ENCODE measurements at regions not wholly inside any gene's neighbourhood (a gene's known extent, or its start where the extent isn't known, plus 50 kb on each side); places are given as distances from the start of the nearest gene placed in this dataset.

- TF ChIP-seq CTCF (IDR thresholded peaks at IDR 0.05; ENCODE audit: insufficient read depth, low read depth, low read length, missing control alignments), result no peak
- no peak overlapping the region for H3K4me3 ChIP-seq (ENCODE audit: low read length)
- DNase-seq (ENCODE audit: low read depth), result peak; percentile 16
Observed at GRCh38 chr5:162209005-162209605, 141.5 kb downstream of the GABRG2 start.

GRCh38 chr5:162214551-162214950 is 147.0 kb downstream of the GABRG2 start:
- DNase-seq (ENCODE audit: low read depth), result no peak
- no peak for TF ChIP-seq CTCF (IDR thresholded peaks at IDR 0.05; ENCODE audit: insufficient read depth, low read depth, low read length, missing control alignments)
- no peak overlapping the region for H3K4me3 ChIP-seq (ENCODE audit: low read length)

- DNase-seq (ENCODE audit: low read depth), result no peak
- no peak for TF ChIP-seq CTCF (IDR thresholded peaks at IDR 0.05; ENCODE audit: insufficient read depth, low read depth, low read length, missing control alignments)
- H3K4me3 ChIP-seq (ENCODE audit: low read length), result no peak overlapping the region
Observed at GRCh38 chr5:162217037-162217436, 149.5 kb downstream of the GABRG2 start.

- TF ChIP-seq CTCF (IDR thresholded peaks at IDR 0.05; ENCODE audit: insufficient read depth, low read depth, low read length, missing control alignments), result no peak
- no peak for DNase-seq (ENCODE audit: low read depth)
- H3K4me3 ChIP-seq (ENCODE audit: low read length), result no peak overlapping the region
Observed at GRCh38 chr5:162221910-162222309, 154.3 kb downstream of the GABRG2 start.

GRCh38 chr5:162227075-162227474 is 159.5 kb downstream of the GABRG2 start:
- DNase-seq (ENCODE audit: low read depth), result no peak
- no peak for TF ChIP-seq CTCF (IDR thresholded peaks at IDR 0.05; ENCODE audit: insufficient read depth, low read depth, low read length, missing control alignments)
- no peak overlapping the region for H3K4me3 ChIP-seq (ENCODE audit: low read length)

- no peak for DNase-seq (ENCODE audit: low read depth)
- no peak overlapping the region for H3K4me3 ChIP-seq (ENCODE audit: low read length)
- TF ChIP-seq CTCF (IDR thresholded peaks at IDR 0.05; ENCODE audit: insufficient read depth, low read depth, low read length, missing control alignments), result no peak
Observed at GRCh38 chr5:162230348-162230747, 162.8 kb downstream of the GABRG2 start.

- peak; percentile 45 for DNase-seq (ENCODE audit: low read depth)
- no peak for TF ChIP-seq CTCF (IDR thresholded peaks at IDR 0.05; ENCODE audit: insufficient read depth, low read depth, low read length, missing control alignments)
- no peak overlapping the region for H3K4me3 ChIP-seq (ENCODE audit: low read length)
Observed at GRCh38 chr5:162231522-162231921, 163.9 kb downstream of the GABRG2 start.

All from epithelial cell of esophagus (primary cell).